ENCODE measurements at regions not wholly inside any gene's neighbourhood (a gene's known extent, or its start where the extent isn't known, plus 50 kb on each side); places are given as distances from the start of the nearest gene placed in this dataset.
A peak's percentile ranks its signal among the peaks of the same experiment; 100 is the strongest.

DNA sequence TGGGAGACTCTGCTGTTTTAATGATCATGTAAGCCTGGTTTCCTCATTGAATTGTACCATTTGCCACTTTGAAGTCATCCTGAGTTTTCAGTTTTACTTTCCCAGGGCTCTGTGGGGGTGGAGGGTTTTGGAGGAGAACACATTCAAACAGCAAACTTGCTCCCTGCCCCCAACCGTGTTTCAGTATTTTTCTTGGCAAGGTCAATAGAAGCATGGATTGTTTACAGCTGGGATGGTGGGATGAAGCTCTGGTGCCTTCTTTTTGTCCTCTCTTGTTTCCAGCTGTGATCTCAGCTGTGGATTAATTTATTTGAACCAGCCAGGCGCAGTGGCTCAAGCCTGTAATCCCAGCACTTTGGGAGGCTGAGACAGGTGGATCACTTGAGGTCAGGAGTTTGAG lies 54.3 kb upstream of the SERBP1 start:
- H3K4me2 ChIP-seq (ENCODE audit: insufficient read depth, insufficient read length, low read length), result no peak overlapping the region
- peaks cover 1% of the 10 kb centered on the region for H3K27me3 Mint-ChIP-seq (ENCODE audit: low read depth)

More for the DNA sequence above, 54.3 kb upstream of the SERBP1 start:
- H2AK5ac ChIP-seq (ENCODE audit: insufficient read length, low read length), result no peak overlapping the region
- no peak overlapping the region for H4K5ac ChIP-seq (ENCODE audit: insufficient read length, low read depth, low read length)
- H3K27ac Mint-ChIP-seq, result peak overlapping the region in 1 of 3 experiments; percentile 69; a peak in 1 of 7 replicates
- H2AFZ ChIP-seq (ENCODE audit: low read length), result no peak overlapping the region
- H3K79me1 ChIP-seq (ENCODE audit: insufficient read depth, low read depth, low read length, poor library complexity, severe bottlenecking), result no peaks in the 10 kb centered on the region
- H3K4ac ChIP-seq (ENCODE audit: low read depth, low read length), result no peak overlapping the region
- peaks cover 18 to 23% of the 10 kb centered on the region in 2 experiments for H3K4me1 Mint-ChIP-seq
- H4K8ac ChIP-seq (replicated peaks; ENCODE audit: insufficient read length, low read depth, low read length), result no peak overlapping the region
- no peak overlapping the region for H3K23ac ChIP-seq (ENCODE audit: insufficient read length, low read depth, low read length)
- no peak overlapping the region for H4K91ac ChIP-seq (ENCODE audit: insufficient read length, low read depth, low read length)
- no peak overlapping the region for H3K56ac ChIP-seq (ENCODE audit: insufficient read length, low read depth, low read length)
- no peak overlapping the region for H2BK120ac ChIP-seq (ENCODE audit: low read depth, low read length, poor library complexity, severe bottlenecking)
- H3K23me2 ChIP-seq (ENCODE audit: insufficient read length, low read depth, low read length, poor library complexity, severe bottlenecking), result no peaks in the 10 kb centered on the region
- H2BK12ac ChIP-seq (ENCODE audit: insufficient read length, low read depth, low read length), result no peak overlapping the region
- H3K27me3 ChIP-seq (ENCODE audit: insufficient read depth, low read length), result no peaks in the 10 kb centered on the region
- H3K4me3 Mint-ChIP-seq, result no peak overlapping the region
- H3K79me2 ChIP-seq (ENCODE audit: insufficient read depth, low read length), result no peaks in the 10 kb centered on the region
- no peak overlapping the region for H3K14ac ChIP-seq (ENCODE audit: insufficient read depth, low read length)
- H2BK15ac ChIP-seq (ENCODE audit: low read depth, low read length), result no peak overlapping the region
- H3K9ac ChIP-seq (ENCODE audit: extremely low read depth, insufficient read length, low read length), result no peak overlapping the region
- no peak for DNase-seq
- no peaks in the 10 kb centered on the region for H3K9me3 Mint-ChIP-seq
- no peak overlapping the region for H2BK20ac ChIP-seq (ENCODE audit: low read depth, low read length, poor library complexity, severe bottlenecking)
- H3K18ac ChIP-seq (ENCODE audit: insufficient read length, low read depth, low read length), result no peak overlapping the region
- no CpG with 5 or more reads among the region's 2 CpGs for WGBS (ENCODE audit: extremely low coverage, insufficient read length, low lambda C conversion rate)
- H2BK5ac ChIP-seq (ENCODE audit: insufficient read length, low read length), result no peak overlapping the region
- no peaks in the 10 kb centered on the region; a peak in 1 of 7 replicates for H3K36me3 Mint-ChIP-seq (ENCODE audit: insufficient read depth in 1 of 3, low read depth in 3 of 3)
- no peak overlapping the region for H3T11ph ChIP-seq (ENCODE audit: low read length)
- H3K9me3 ChIP-seq (ENCODE audit: control insufficient read depth, low read depth, low read length), result no peaks in the 10 kb centered on the region
- TF ChIP-seq, protein P1, sequence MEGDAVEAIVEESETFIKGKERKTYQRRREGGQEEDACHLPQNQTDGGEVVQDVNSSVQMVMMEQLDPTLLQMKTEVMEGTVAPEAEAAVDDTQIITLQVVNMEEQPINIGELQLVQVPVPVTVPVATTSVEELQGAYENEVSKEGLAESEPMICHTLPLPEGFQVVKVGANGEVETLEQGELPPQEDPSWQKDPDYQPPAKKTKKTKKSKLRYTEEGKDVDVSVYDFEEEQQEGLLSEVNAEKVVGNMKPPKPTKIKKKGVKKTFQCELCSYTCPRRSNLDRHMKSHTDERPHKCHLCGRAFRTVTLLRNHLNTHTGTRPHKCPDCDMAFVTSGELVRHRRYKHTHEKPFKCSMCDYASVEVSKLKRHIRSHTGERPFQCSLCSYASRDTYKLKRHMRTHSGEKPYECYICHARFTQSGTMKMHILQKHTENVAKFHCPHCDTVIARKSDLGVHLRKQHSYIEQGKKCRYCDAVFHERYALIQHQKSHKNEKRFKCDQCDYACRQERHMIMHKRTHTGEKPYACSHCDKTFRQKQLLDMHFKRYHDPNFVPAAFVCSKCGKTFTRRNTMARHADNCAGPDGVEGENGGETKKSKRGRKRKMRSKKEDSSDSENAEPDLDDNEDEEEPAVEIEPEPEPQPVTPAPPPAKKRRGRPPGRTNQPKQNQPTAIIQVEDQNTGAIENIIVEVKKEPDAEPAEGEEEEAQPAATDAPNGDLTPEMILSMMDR (conservative IDR thresholded peaks at IDR 0.05), result no peak
- H4K20me1 ChIP-seq (ENCODE audit: control insufficient read depth, insufficient read depth, insufficient read length), result no peaks in the 10 kb centered on the region
- no peak overlapping the region for H3K27ac ChIP-seq (ENCODE audit: insufficient read length, low read depth, low read length)
- H3K4me1 ChIP-seq (ENCODE audit: insufficient read depth, low read length), result no peaks in the 10 kb centered on the region

Data from H9 (cell line).